Endodermal cell (in vitro differentiated cells): ENCODE measurements at regions not wholly inside any gene's neighbourhood (a gene's known extent, or its start where the extent isn't known, plus 50 kb on each side); places are given as distances from the start of the nearest gene placed in this dataset.
A peak's percentile ranks its signal among the peaks of the same experiment; 100 is the strongest.

Source experiments
- DNase-seq: peaks from one replicate; pipeline ENCODE4 v3.0.0-alpha.2; 2017
- H3K27ac ChIP-seq: 2 replicates; pipeline ENCODE4 v1.5.1; 2013; ENCODE audit warnings: mild to moderate bottlenecking, low read depth, low read length, moderate library complexity
- H3K27me3 ChIP-seq: 2 replicates; pipeline ENCODE4 v1.6.1; 2013; ENCODE audit warnings: mild to moderate bottlenecking, low read length, moderate library complexity; ENCODE audit not compliant: insufficient read depth, control insufficient read depth, poor library complexity, severe bottlenecking
- H3K36me3 ChIP-seq: 2 replicates; pipeline ENCODE4 v1.7.0; 2013; ENCODE audit warnings: mild to moderate bottlenecking, low read length, moderate library complexity; ENCODE audit not compliant: control insufficient read depth, insufficient read depth
- H3K4me1 ChIP-seq: one replicate; pipeline ENCODE4 v1.7.0; 2013; ENCODE audit warnings: low read length; ENCODE audit not compliant: control insufficient read depth, insufficient read depth
- H3K4me3 ChIP-seq: 2 replicates; pipeline ENCODE4 v1.5.1; 2013; ENCODE audit warnings: mild to moderate bottlenecking, low read length, moderate library complexity
- H3K9ac ChIP-seq: 2 replicates; pipeline ENCODE4 v1.6.1; 2013; ENCODE audit warnings: mild to moderate bottlenecking, low read length, moderate library complexity; ENCODE audit not compliant: poor library complexity, severe bottlenecking; ENCODE audit errors: extremely low read depth
- H3K9me3 ChIP-seq: 2 replicates; pipeline ENCODE4 v1.6.1; 2013; ENCODE audit warnings: mild to moderate bottlenecking, low read length, moderate library complexity; ENCODE audit not compliant: control insufficient read depth
- H3K27ac Mint-ChIP-seq: 2 replicates; pipeline ENCODE4 v1.8.0; 2020; ENCODE audit warnings: mixed read lengths
- H3K27me3 Mint-ChIP-seq: 2 replicates; pipeline ENCODE4 v1.8.0; 2021; ENCODE audit warnings: mild to moderate bottlenecking, mixed read lengths; ENCODE audit not compliant: insufficient read depth
- H3K36me3 Mint-ChIP-seq: 2 replicates; pipeline ENCODE4 v1.8.0; 2020; ENCODE audit warnings: low read depth, mixed read lengths
- H3K4me1 Mint-ChIP-seq: 2 replicates; pipeline ENCODE4 v1.8.0; 2020; ENCODE audit warnings: mixed read lengths
- H3K4me3 Mint-ChIP-seq: 2 replicates; pipeline ENCODE4 v1.8.0; 2020; ENCODE audit warnings: mild to moderate bottlenecking, moderate library complexity, mixed read lengths
- H3K9me3 Mint-ChIP-seq: 2 replicates; pipeline ENCODE4 v1.8.0; 2020; ENCODE audit warnings: mild to moderate bottlenecking, mixed read lengths
- CTCF ChIP-seq: fragments of 200-600 bp; sonication (generic); conservative IDR thresholded peaks from 2 replicates; pipeline ENCODE4 v1.5.0; 2021; ENCODE audit warnings: antibody characterized with exemption, mild to moderate bottlenecking
- WGBS, 2 experiments: methylation state at CpG; one replicate each; pipeline versions ENCODE4 v1.1.5 to v1.1.7; 2013; ENCODE audit warnings: missing lambda C conversion rate in 2 of 2, mixed read lengths in 1 of 2; ENCODE audit not compliant: insufficient coverage in 1 of 2, insufficient read length in 1 of 2; 5-methylcytosine and 5-hydroxymethylcytosine counted together

- H3K27ac Mint-ChIP-seq: no peak overlapping the region
- no peaks in the 10 kb centered on the region for H3K4me1 Mint-ChIP-seq
- H3K4me1 ChIP-seq: no peaks in the 10 kb centered on the region
- H3K4me3 Mint-ChIP-seq: no peak overlapping the region
- no peak overlapping the region for H3K9ac ChIP-seq
- no peaks in the 10 kb centered on the region for H3K27me3 ChIP-seq
- no peak for DNase-seq
- peaks cover 15% of the 10 kb centered on the region for H3K9me3 Mint-ChIP-seq
- no peaks in the 10 kb centered on the region for H3K36me3 ChIP-seq
- peaks cover 3% of the 10 kb centered on the region for H3K27me3 Mint-ChIP-seq
- H3K36me3 Mint-ChIP-seq: no peaks in the 10 kb centered on the region
- TF ChIP-seq CTCF: no peak
- no peaks in the 10 kb centered on the region for H3K9me3 ChIP-seq
- H3K4me3 ChIP-seq: no peak overlapping the region
- no peak overlapping the region for H3K27ac ChIP-seq
- WGBS, 2 experiments: 91% methylated on average over 2 of the region's 2 CpGs; no CpG with 5 or more reads in 1 of the 2 experiments
Observed at GRCh38 chr2:31735716-31736115, 155.0 kb upstream of the SRD5A2 start.

DNA sequence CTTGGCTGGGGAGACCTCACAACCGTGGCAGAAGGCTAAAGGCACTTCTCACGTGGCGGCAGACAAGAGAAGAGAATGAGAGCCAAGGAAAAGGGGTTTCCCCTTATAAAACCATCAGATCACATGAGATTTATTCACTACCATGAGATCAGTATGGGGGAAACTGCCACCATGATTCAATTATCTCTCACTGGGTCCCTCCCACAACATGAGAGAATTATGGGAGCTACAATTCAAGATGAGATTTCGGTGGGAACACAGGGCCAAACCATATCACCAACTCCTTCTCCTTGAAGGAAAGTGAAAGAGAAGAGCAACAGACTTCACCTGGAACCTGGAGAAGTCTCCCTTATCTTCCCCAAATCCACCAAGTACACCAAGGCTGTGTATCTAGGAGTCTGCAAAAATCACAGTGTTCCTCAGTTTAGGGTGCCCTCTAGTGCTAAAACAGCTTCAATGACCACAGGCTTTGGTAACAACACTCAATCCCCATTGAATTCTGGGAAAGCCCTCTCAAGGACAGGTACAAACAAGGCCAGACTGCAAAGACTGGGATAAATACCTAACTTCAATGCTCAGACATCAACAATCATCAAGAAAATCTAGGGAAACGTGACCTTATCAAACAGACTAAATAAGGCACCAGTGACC, 148.8 kb upstream of the SRD5A2 start:
- WGBS, 2 experiments: 58 to 78% methylated on average over 2 to 5 of the region's 5 CpGs
- no peaks in the 10 kb centered on the region for H3K27me3 ChIP-seq
- H3K4me3 Mint-ChIP-seq: no peak overlapping the region
- no peaks in the 10 kb centered on the region for H3K4me1 Mint-ChIP-seq
- no peak overlapping the region for H3K4me3 ChIP-seq
- no peaks in the 10 kb centered on the region for H3K36me3 Mint-ChIP-seq
- no peaks in the 10 kb centered on the region for H3K4me1 ChIP-seq
- no peaks in the 10 kb centered on the region for H3K27me3 Mint-ChIP-seq
- peak overlapping the region; percentile 14 for H3K27ac Mint-ChIP-seq
- TF ChIP-seq CTCF: peak; percentile 80
- H3K9me3 ChIP-seq: no peaks in the 10 kb centered on the region
- H3K27ac ChIP-seq: no peak overlapping the region
- H3K9ac ChIP-seq: no peak overlapping the region
- no peaks in the 10 kb centered on the region for H3K36me3 ChIP-seq
- peaks cover 16% of the 10 kb centered on the region for H3K9me3 Mint-ChIP-seq
- DNase-seq: peak; percentile 64

DNA sequence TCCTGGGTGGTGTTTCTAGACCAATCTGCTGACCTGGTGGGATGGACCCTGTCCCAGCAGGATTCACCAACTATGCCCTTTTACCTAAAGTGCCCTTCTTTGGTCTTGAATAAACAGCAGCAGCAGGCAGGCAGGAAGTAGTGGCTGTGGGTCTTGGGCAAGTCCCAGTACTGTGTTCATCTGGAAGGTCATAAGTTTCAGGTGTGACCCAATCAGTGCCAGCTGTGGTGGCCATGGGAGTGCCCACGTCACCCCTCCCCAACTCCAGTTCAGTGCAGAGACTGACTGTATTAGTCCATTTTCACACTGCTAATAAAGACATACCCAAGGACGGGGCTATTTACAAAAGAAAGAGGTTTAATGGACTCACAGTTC, 148.3 kb upstream of the SRD5A2 start:
- Mint-ChIP-seq H3K27ac (peak overlapping the region; percentile 14), H3K36me3 (no peaks in the 10 kb centered on the region), H3K4me3 (no peak overlapping the region), H3K4me1 (no peaks in the 10 kb centered on the region), H3K9me3 (peaks cover 16% of the 10 kb centered on the region), H3K27me3 (no peaks in the 10 kb centered on the region)
- no peak for TF ChIP-seq CTCF
- H3K27ac ChIP-seq: no peak overlapping the region
- no peak overlapping the region for H3K9ac ChIP-seq
- no peak overlapping the region for H3K4me3 ChIP-seq
- no peaks in the 10 kb centered on the region for H3K4me1 ChIP-seq
- H3K36me3 ChIP-seq: no peaks in the 10 kb centered on the region
- DNase-seq: no peak
- H3K9me3 ChIP-seq: no peaks in the 10 kb centered on the region
- WGBS, 2 experiments: 78 to 86% methylated on average over 1 to 2 of the region's 2 CpGs
- no peaks in the 10 kb centered on the region for H3K27me3 ChIP-seq
